ENCODE measurements at regions not wholly inside any gene's neighbourhood (a gene's known extent, or its start where the extent isn't known, plus 50 kb on each side); places are given as distances from the start of the nearest gene placed in this dataset.

DNA sequence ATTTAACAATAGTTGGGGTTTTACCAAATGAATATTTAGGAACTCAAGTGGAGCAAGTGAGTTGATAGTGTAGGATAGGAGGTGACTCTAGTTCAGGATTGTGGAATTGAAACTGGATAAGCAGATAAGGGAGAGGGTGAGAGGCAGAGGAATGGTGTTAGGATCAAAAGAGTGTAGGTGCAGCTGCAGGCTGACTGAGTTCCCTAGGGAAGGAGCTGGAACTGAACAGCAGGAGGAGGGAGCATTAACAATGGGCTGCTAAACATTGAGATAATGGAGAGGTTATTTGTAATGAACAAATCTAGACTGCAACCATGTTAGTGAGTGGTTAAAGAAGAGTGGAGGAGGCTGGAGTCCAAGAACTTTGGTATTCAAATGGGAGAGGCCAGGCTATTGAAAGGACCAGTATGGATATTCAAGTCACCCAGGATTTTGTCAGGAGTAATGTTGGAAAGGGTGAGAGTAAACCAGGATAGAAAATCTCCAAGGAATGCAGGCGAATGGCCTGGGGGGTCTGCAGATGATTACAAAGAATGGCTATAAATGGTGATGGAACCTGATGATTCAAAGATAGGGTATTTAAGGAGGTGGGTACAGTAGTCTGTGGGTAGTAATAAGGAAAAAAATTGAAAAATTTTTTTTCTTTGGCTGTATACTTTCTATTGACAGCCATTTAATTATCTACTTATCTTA is 497.1 kb upstream of the TENM3 start:
- intact Hi-C loops (cut with micrococcal nuclease; ENCODE audit: unreplicated experiment) (no loop called here), in situ Hi-C loops (cut with MboI) (no loop called here)
- no peaks in the 10 kb centered on the region for H3K79me2 ChIP-seq (ENCODE audit: control insufficient read depth, insufficient read depth, low read length)
- H3K4me3 ChIP-seq = no peak overlapping the region
- no TSS peak for BruUV-seq (replicated peaks)
- DNase-seq (ENCODE audit: low read depth, low spot score) = no peak
- H2AFZ ChIP-seq (ENCODE audit: control insufficient read depth, low read depth, low read length) = no peak overlapping the region
- no peaks in the 10 kb centered on the region for H3K4me1 ChIP-seq (ENCODE audit: control insufficient read depth, insufficient read depth, low read length)
- H3K36me3 ChIP-seq (ENCODE audit: control insufficient read depth in 2 of 2, insufficient read depth in 2 of 2, low read length in 1 of 2) = no peaks in the 10 kb centered on the region
- H3K9me3 ChIP-seq (replicated peaks; ENCODE audit: control insufficient read depth, insufficient read depth, low read length) = no peaks in the 10 kb centered on the region
- ChIA-PET CTCF (no interaction called here), POLR2A (no interaction called here), SMC1A (ENCODE audit: uncharacterized antibody, unreplicated experiment) (no interaction called here), RAD21 (ENCODE audit: unreplicated experiment) (no interaction called here)
- TF ChIP-seq MEF2B (IDR thresholded peaks at IDR 0.05; ENCODE audit: partially characterized antibody, poor library complexity, severe bottlenecking) = no peak
- TF ChIP-seq SMAD5 (IDR thresholded peaks at IDR 0.05; ENCODE audit: low read depth) = no peak
- TF ChIP-seq GATAD2B (conservative IDR thresholded peaks at IDR 0.05; ENCODE audit: low read depth) = no peak
- no peak for TF ChIP-seq TARDBP (IDR thresholded peaks at IDR 0.05; ENCODE audit: borderline replicate concordance)
- no peak for TF ChIP-seq HDGF (IDR thresholded peaks at IDR 0.05)
- TF ChIP-seq ZNF207 (IDR thresholded peaks at IDR 0.05; ENCODE audit: borderline replicate concordance) = no peak
- TF ChIP-seq, protein P1, sequence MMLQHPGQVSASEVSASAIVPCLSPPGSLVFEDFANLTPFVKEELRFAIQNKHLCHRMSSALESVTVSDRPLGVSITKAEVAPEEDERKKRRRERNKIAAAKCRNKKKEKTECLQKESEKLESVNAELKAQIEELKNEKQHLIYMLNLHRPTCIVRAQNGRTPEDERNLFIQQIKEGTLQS (IDR thresholded peaks at IDR 0.05; ENCODE audit: borderline replicate concordance, extremely low read depth, low read depth, low read length) = no peak
- TF ChIP-seq TAF1 (IDR thresholded peaks at IDR 0.05; ENCODE audit: borderline replicate concordance, low read depth, low read length) = no peak
- no peak for TF ChIP-seq FOS (IDR thresholded peaks at IDR 0.05; ENCODE audit: borderline replicate concordance, extremely low read depth, insufficient read length)
- TF ChIP-seq, protein P2, sequence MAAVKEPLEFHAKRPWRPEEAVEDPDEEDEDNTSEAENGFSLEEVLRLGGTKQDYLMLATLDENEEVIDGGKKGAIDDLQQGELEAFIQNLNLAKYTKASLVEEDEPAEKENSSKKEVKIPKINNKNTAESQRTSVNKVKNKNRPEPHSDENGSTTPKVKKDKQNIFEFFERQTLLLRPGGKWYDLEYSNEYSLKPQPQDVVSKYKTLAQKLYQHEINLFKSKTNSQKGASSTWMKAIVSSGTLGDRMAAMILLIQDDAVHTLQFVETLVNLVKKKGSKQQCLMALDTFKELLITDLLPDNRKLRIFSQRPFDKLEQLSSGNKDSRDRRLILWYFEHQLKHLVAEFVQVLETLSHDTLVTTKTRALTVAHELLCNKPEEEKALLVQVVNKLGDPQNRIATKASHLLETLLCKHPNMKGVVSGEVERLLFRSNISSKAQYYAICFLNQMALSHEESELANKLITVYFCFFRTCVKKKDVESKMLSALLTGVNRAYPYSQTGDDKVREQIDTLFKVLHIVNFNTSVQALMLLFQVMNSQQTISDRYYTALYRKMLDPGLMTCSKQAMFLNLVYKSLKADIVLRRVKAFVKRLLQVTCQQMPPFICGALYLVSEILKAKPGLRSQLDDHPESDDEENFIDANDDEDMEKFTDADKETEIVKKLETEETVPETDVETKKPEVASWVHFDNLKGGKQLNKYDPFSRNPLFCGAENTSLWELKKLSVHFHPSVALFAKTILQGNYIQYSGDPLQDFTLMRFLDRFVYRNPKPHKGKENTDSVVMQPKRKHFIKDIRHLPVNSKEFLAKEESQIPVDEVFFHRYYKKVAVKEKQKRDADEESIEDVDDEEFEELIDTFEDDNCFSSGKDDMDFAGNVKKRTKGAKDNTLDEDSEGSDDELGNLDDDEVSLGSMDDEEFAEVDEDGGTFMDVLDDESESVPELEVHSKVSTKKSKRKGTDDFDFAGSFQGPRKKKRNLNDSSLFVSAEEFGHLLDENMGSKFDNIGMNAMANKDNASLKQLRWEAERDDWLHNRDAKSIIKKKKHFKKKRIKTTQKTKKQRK (IDR thresholded peaks at IDR 0.05; ENCODE audit: low read depth, low read length) = no peak
- TF ChIP-seq, protein P3, sequence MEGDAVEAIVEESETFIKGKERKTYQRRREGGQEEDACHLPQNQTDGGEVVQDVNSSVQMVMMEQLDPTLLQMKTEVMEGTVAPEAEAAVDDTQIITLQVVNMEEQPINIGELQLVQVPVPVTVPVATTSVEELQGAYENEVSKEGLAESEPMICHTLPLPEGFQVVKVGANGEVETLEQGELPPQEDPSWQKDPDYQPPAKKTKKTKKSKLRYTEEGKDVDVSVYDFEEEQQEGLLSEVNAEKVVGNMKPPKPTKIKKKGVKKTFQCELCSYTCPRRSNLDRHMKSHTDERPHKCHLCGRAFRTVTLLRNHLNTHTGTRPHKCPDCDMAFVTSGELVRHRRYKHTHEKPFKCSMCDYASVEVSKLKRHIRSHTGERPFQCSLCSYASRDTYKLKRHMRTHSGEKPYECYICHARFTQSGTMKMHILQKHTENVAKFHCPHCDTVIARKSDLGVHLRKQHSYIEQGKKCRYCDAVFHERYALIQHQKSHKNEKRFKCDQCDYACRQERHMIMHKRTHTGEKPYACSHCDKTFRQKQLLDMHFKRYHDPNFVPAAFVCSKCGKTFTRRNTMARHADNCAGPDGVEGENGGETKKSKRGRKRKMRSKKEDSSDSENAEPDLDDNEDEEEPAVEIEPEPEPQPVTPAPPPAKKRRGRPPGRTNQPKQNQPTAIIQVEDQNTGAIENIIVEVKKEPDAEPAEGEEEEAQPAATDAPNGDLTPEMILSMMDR (IDR thresholded peaks at IDR 0.05 in 2 of 3, conservative IDR thresholded peaks at IDR 0.05 in 1 of 3; ENCODE audit: control insufficient read depth in 2 of 3, extremely low read depth in 1 of 3, insufficient read depth in 1 of 3, low read depth in 3 of 3, low read length in 3 of 3) = no peak
- no peak overlapping the region for H3K9ac ChIP-seq (ENCODE audit: control insufficient read depth, insufficient read depth, low read length)
- 0% methylated on average over 1 of the region's 1 CpG for WGBS (ENCODE audit: insufficient coverage, insufficient replicate concordance, low lambda C conversion rate, missing lambda C conversion rate)
- no peak for FAIRE-seq
- ATAC-seq = no peak
- H3K4me2 ChIP-seq (ENCODE audit: control insufficient read depth, insufficient read depth) = no peak overlapping the region
- H4K20me1 ChIP-seq (ENCODE audit: control insufficient read depth, insufficient read depth) = no peaks in the 10 kb centered on the region
- H3K27me3 ChIP-seq (replicated peaks in 1 of 2; ENCODE audit: control insufficient read depth in 2 of 2, insufficient read depth in 2 of 2, low read length in 1 of 2) = no peaks in the 10 kb centered on the region
- H3K27ac ChIP-seq (ENCODE audit: control insufficient read depth, insufficient read depth) = no peak overlapping the region

All from GM12878 (cell line).